Spleen (tissue), 7 donors: ENCODE measurements at regions not wholly inside any gene's neighbourhood (a gene's known extent, or its start where the extent isn't known, plus 50 kb on each side); places are given as distances from the start of the nearest gene placed in this dataset.

Experiments
- POLR2AphosphoS5 ChIP-seq, 3 donors: sonication (generic); formaldehyde crosslinking; IDR thresholded peaks; one replicate each; pipeline ENCODE4 v1.5.1; 2017; ENCODE audit warnings: antibody characterized with exemption in 3 of 3
- TF ChIP-seq, protein P1 (sequence below), 11 experiments: fragments of 200-600 bp in 7 of 11; fragments of 450-650 bp in 4 of 11; sonication (generic) in 4 of 11; IDR thresholded peaks in 8 of 11; conservative IDR thresholded peaks in 3 of 11; 1 replicate in 7 of 11; 2 replicates in 4 of 11; pipeline versions ENCODE4 v1.4.0 to v1.8.0; 2016 to 2021; ENCODE audit warnings: antibody characterized with exemption in 11 of 11, inconsistent platforms in 4 of 11, mild to moderate bottlenecking in 1 of 11
- donor health status: DM: no; HTN: no; CAD: no; lungs with moderate emphysema.
- donor health status: DM: no; HTN: no; CAD: no.
- donor health status: DM: no; HTN: no; CAD: no.

GRCh38 chr6:68256391-68256790 is 378.7 kb upstream of the ADGRB3 start:
- no peak for TF ChIP-seq POLR2AphosphoS5 (IDR thresholded peaks at IDR 0.05)
- TF ChIP-seq, protein P1, sequence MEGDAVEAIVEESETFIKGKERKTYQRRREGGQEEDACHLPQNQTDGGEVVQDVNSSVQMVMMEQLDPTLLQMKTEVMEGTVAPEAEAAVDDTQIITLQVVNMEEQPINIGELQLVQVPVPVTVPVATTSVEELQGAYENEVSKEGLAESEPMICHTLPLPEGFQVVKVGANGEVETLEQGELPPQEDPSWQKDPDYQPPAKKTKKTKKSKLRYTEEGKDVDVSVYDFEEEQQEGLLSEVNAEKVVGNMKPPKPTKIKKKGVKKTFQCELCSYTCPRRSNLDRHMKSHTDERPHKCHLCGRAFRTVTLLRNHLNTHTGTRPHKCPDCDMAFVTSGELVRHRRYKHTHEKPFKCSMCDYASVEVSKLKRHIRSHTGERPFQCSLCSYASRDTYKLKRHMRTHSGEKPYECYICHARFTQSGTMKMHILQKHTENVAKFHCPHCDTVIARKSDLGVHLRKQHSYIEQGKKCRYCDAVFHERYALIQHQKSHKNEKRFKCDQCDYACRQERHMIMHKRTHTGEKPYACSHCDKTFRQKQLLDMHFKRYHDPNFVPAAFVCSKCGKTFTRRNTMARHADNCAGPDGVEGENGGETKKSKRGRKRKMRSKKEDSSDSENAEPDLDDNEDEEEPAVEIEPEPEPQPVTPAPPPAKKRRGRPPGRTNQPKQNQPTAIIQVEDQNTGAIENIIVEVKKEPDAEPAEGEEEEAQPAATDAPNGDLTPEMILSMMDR (IDR thresholded peaks at IDR 0.05 in 8 of 11, conservative IDR thresholded peaks at IDR 0.05 in 3 of 11), result no peak
